Gastroesophageal sphincter (tissue), 3 donors: ENCODE measurements at regions not wholly inside any gene's neighbourhood (a gene's known extent, or its start where the extent isn't known, plus 50 kb on each side); places are given as distances from the start of the nearest gene placed in this dataset.
"Not testable (repeated sequence)": the region's sequence is repeated elsewhere in the genome, so short reads cannot be mapped to it uniquely, and the experiment has no call there.

Source experiments
- POLR2A ChIP-seq, 2 donors: fragments of 450-650 bp; IDR thresholded peaks; one replicate each; pipeline ENCODE4 v1.6.1; 2017; ENCODE audit warnings: antibody characterized with exemption in 2 of 2, mild to moderate bottlenecking in 2 of 2, moderate library complexity in 1 of 2
- TF ChIP-seq, protein P1 (sequence below), 4 experiments: fragments of 200-600 bp in 2 of 4; fragments of 450-650 bp in 2 of 4; sonication (generic) in 1 of 4; IDR thresholded peaks; one replicate each; pipeline ENCODE4 v1.5.1; 2017 to 2019; ENCODE audit warnings: antibody characterized with exemption in 4 of 4, mild to moderate bottlenecking in 2 of 4, moderate library complexity in 2 of 4

DNA sequence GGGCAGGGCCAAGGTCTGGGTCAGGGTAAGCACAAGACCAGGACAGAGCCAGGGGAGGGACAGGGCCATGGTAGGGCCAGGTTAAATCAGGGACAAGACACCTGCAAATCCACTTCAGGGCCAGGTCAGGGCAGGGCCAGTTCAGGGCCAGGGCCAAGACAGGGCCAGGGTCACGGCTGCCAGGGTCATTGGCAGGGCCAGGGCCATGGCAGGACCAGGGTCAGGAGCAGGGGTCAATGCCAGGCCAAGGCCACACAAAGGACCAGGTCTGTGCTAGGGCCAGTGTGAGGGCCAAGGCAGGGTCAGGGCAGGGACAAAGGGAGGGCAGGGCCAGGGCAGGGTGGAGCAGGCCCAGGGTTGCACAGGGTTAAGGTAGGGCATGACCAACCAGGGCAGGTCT lies 399.2 kb downstream of the GOLGA6L6 start:
- TF ChIP-seq, protein P1, sequence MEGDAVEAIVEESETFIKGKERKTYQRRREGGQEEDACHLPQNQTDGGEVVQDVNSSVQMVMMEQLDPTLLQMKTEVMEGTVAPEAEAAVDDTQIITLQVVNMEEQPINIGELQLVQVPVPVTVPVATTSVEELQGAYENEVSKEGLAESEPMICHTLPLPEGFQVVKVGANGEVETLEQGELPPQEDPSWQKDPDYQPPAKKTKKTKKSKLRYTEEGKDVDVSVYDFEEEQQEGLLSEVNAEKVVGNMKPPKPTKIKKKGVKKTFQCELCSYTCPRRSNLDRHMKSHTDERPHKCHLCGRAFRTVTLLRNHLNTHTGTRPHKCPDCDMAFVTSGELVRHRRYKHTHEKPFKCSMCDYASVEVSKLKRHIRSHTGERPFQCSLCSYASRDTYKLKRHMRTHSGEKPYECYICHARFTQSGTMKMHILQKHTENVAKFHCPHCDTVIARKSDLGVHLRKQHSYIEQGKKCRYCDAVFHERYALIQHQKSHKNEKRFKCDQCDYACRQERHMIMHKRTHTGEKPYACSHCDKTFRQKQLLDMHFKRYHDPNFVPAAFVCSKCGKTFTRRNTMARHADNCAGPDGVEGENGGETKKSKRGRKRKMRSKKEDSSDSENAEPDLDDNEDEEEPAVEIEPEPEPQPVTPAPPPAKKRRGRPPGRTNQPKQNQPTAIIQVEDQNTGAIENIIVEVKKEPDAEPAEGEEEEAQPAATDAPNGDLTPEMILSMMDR (IDR thresholded peaks at IDR 0.05), result not testable (repeated sequence)
- TF ChIP-seq POLR2A (IDR thresholded peaks at IDR 0.05), result not testable (repeated sequence)
